H1 (cell line): ENCODE measurements at regions not wholly inside any gene's neighbourhood (a gene's known extent, or its start where the extent isn't known, plus 50 kb on each side); places are given as distances from the start of the nearest gene placed in this dataset.

Source experiments
- CTCF ChIA-PET: fragments of 300-600 bp; sonication (Branson Sonifier 250); formaldehyde crosslinking; loops from one replicate; lab custom pipeline; 2021; ENCODE audit not compliant: partially characterized antibody; lab: Charles Lee
- POLR2A ChIA-PET: fragments of 300-600 bp; sonication (Branson Sonifier 250); formaldehyde crosslinking; loops from one replicate; lab custom pipeline; 2021; ENCODE audit warnings: inconsistent platforms; ENCODE audit not compliant: partially characterized antibody; lab: Charles Lee
- DNase-seq, 2 experiments: peaks; one replicate each; pipeline versions ENCODE4 v3.0.0 to v3.0.0-alpha.2; 2010 to 2022; ENCODE audit warnings: low spot score in 2 of 2, low read depth in 1 of 2, mixed read lengths in 1 of 2
- FAIRE-seq: peaks from 2 replicates; lab custom pipeline; 2011; peaks lifted over from hg19 to GRCh38; lab: Jason Lieb, UNC
- H2AFZ ChIP-seq: 2 replicates; pipeline ENCODE4 v1.8.1; 2012; ENCODE audit warnings: low read length, inconsistent platforms
- H2AK5ac ChIP-seq: 2 replicates; pipeline ENCODE4 v1.6.1; 2013; ENCODE audit warnings: low read depth, low read length
- H2BK120ac ChIP-seq: replicated peaks from 2 replicates; pipeline ENCODE3; 2013; ENCODE audit warnings: low read depth, low read length, inconsistent platforms
- H2BK12ac ChIP-seq: 2 replicates; pipeline ENCODE4 v1.6.1; 2013; ENCODE audit warnings: low read depth, low read length
- H2BK15ac ChIP-seq: 2 replicates; pipeline ENCODE4 v1.6.1; 2013; ENCODE audit warnings: low read length
- H2BK20ac ChIP-seq: 2 replicates; pipeline ENCODE4 v1.6.1; 2013; ENCODE audit warnings: low read length
- H2BK5ac ChIP-seq: 2 replicates; pipeline ENCODE4 v1.6.1; 2013; ENCODE audit warnings: low read depth, low read length
- H3K14ac ChIP-seq: 2 replicates; pipeline ENCODE4 v1.6.1; 2013; ENCODE audit warnings: inconsistent platforms; ENCODE audit not compliant: insufficient read length
- H3K18ac ChIP-seq: 2 replicates; pipeline ENCODE4 v1.6.1; 2013; ENCODE audit warnings: low read length; ENCODE audit errors: extremely low read depth
- H3K23ac ChIP-seq: 2 replicates; pipeline ENCODE4 v1.6.1; 2013; ENCODE audit warnings: inconsistent platforms; ENCODE audit not compliant: insufficient read length
- H3K23me2 ChIP-seq: 2 replicates; pipeline ENCODE4 v1.6.1; 2013; ENCODE audit warnings: low read depth, low read length
- H3K27ac ChIP-seq: 2 replicates; pipeline ENCODE4 v1.6.1; 2011; ENCODE audit warnings: low read depth, low read length, inconsistent platforms
- H3K27me3 ChIP-seq, 4 experiments: replicated peaks in 1 of 4; 1 replicate in 1 of 4; 2 replicates in 3 of 4; pipeline versions ENCODE4 v1.6.1 to v1.8.1; 2011 to 2013; ENCODE audit warnings: low read length in 3 of 4, mild to moderate bottlenecking in 3 of 4, inconsistent platforms in 2 of 4, mixed read lengths in 2 of 4, moderate library complexity in 1 of 4; ENCODE audit not compliant: control insufficient read depth in 3 of 4, insufficient read depth in 3 of 4; ENCODE audit errors: extremely low read depth in 1 of 4
- H3K36me3 ChIP-seq, 4 experiments: 2 replicates each; pipeline versions ENCODE4 v1.6.1 to v1.8.1; 2011 to 2013; ENCODE audit warnings: mild to moderate bottlenecking in 4 of 4, low read length in 3 of 4, moderate library complexity in 2 of 4, control low read depth in 1 of 4, inconsistent platforms in 1 of 4; ENCODE audit not compliant: insufficient read depth in 4 of 4, control insufficient read depth in 2 of 4
- H3K4ac ChIP-seq: replicated peaks from 2 replicates; pipeline ENCODE3; 2013; ENCODE audit warnings: low read length, low read depth, mixed read lengths, inconsistent platforms; ENCODE audit not compliant: insufficient read length
- H3K4me1 ChIP-seq, 4 experiments: replicated peaks in 1 of 4; 1 replicate in 1 of 4; 2 replicates in 3 of 4; pipeline versions ENCODE4 v1.6.1 to v1.8.1; 2011 to 2013; ENCODE audit warnings: low read length in 3 of 4, inconsistent platforms in 2 of 4, mixed read lengths in 1 of 4; ENCODE audit not compliant: insufficient read depth in 4 of 4, control insufficient read depth in 3 of 4
- H3K4me2 ChIP-seq, 2 experiments: 2 replicates each; pipeline versions ENCODE4 v1.6.1 to v1.8.1; 2011 to 2013; ENCODE audit warnings: low read depth in 2 of 2, low read length in 2 of 2, control low read depth in 1 of 2, inconsistent platforms in 1 of 2, mild to moderate bottlenecking in 1 of 2; ENCODE audit not compliant: insufficient read depth in 1 of 2
- H3K4me3 ChIP-seq, 4 experiments: fragments of 200-600, 300-600 bp in 1 of 4; sonication (generic), shearing (Covaris generic), sonication (Bioruptor Twin) in 1 of 4; 2 replicates each; pipeline versions ENCODE4 v1.5.1 to v1.8.1; 2011 to 2016; ENCODE audit warnings: low read length in 4 of 4, low read depth in 3 of 4, control low read depth in 2 of 4, inconsistent platforms in 2 of 4, mild to moderate bottlenecking in 2 of 4, mixed read lengths in 1 of 4, moderate library complexity in 1 of 4; ENCODE audit not compliant: insufficient read depth in 2 of 4; ENCODE audit errors: extremely low read depth in 1 of 4
- H3K56ac ChIP-seq: replicated peaks from 2 replicates; pipeline ENCODE3; 2013; ENCODE audit warnings: low read depth, mild to moderate bottlenecking, mixed read lengths, low read length, inconsistent platforms; ENCODE audit not compliant: insufficient read length
- H3K79me1 ChIP-seq: 2 replicates; pipeline ENCODE4 v1.6.1; 2013; ENCODE audit warnings: low read depth, low read length, control low read depth
- H3K79me2 ChIP-seq, 2 experiments: 2 replicates each; pipeline versions ENCODE4 v1.6.1 to v1.8.1; 2012 to 2013; ENCODE audit warnings: low read length in 2 of 2, mild to moderate bottlenecking in 2 of 2, inconsistent platforms in 1 of 2; ENCODE audit not compliant: insufficient read depth in 2 of 2, control insufficient read depth in 1 of 2
- H3K9ac ChIP-seq, 4 experiments: replicated peaks in 1 of 4; 1 replicate in 1 of 4; 2 replicates in 3 of 4; pipeline versions ENCODE4 v1.6.1 to v1.8.1; 2011 to 2013; ENCODE audit warnings: low read depth in 3 of 4, low read length in 3 of 4, control low read depth in 2 of 4, mild to moderate bottlenecking in 2 of 4, moderate library complexity in 2 of 4, inconsistent platforms in 1 of 4; ENCODE audit errors: extremely low read depth in 1 of 4
- H3K9me3 ChIP-seq, 2 experiments: 2 replicates each; pipeline versions ENCODE4 v1.6.1 to v1.8.1; 2012 to 2013; ENCODE audit warnings: mild to moderate bottlenecking in 2 of 2, moderate library complexity in 2 of 2, control low read depth in 1 of 2, inconsistent platforms in 1 of 2, low read depth in 1 of 2, low read length in 1 of 2, mixed read lengths in 1 of 2; ENCODE audit not compliant: insufficient read depth in 2 of 2
- H4K20me1 ChIP-seq, 2 experiments: replicated peaks in 1 of 2; 2 replicates each; pipeline versions ENCODE3 to v1.8.1; 2011 to 2013; ENCODE audit warnings: inconsistent platforms in 2 of 2, low read length in 2 of 2, mild to moderate bottlenecking in 1 of 2; ENCODE audit not compliant: insufficient read depth in 2 of 2, control insufficient read depth in 1 of 2
- H4K5ac ChIP-seq: 2 replicates; pipeline ENCODE4 v1.6.1; 2013; ENCODE audit warnings: low read length, low read depth, mixed read lengths, inconsistent platforms; ENCODE audit not compliant: insufficient read length
- H4K8ac ChIP-seq: 2 replicates; pipeline ENCODE4 v1.8.0; 2013; ENCODE audit warnings: mild to moderate bottlenecking, moderate library complexity, low read length, inconsistent platforms; ENCODE audit not compliant: insufficient read depth; ENCODE audit errors: extremely low read depth
- H4K91ac ChIP-seq: replicated peaks from 2 replicates; pipeline ENCODE3; 2013; ENCODE audit warnings: low read length, mixed read lengths, inconsistent platforms; ENCODE audit not compliant: insufficient read length
- BCL11A ChIP-seq, 2 experiments: IDR thresholded peaks; one replicate each; pipeline ENCODE4 v1.6.1; 2011; ENCODE audit warnings: low read depth in 2 of 2, low read length in 2 of 2, mild to moderate bottlenecking in 2 of 2
- CBX8 ChIP-seq: fragments of 300-800, 300-1000 bp; sonication (generic); IDR thresholded peaks from 2 replicates; pipeline ENCODE4 v1.7.1; 2016; ENCODE audit warnings: low read depth, low read length, borderline replicate concordance
- CTCF ChIP-seq, 3 experiments: IDR thresholded peaks; 1 replicate in 2 of 3; 2 replicates in 1 of 3; pipeline versions ENCODE4 v1.5.1 to v1.6.1; 2011; ENCODE audit warnings: low read length in 3 of 3, mild to moderate bottlenecking in 3 of 3, inconsistent platforms in 2 of 3, low read depth in 1 of 3, moderate library complexity in 1 of 3; ENCODE audit not compliant: insufficient read depth in 1 of 3; ENCODE audit errors: control extremely low read depth in 1 of 3
- GTF2F1 ChIP-seq: IDR thresholded peaks from 2 replicates; pipeline ENCODE4 v1.6.1; 2012; ENCODE audit warnings: low read depth, low read length, improper control_type of control experiment, borderline replicate concordance
- SAP30 ChIP-seq: fragments of 300-600 bp; sonication (generic); IDR thresholded peaks from 2 replicates; pipeline ENCODE4 v1.7.1; 2012; ENCODE audit warnings: low read length, moderate library complexity, mild to moderate bottlenecking, inconsistent platforms; ENCODE audit not compliant: insufficient read depth, insufficient replicate concordance
- SP1 ChIP-seq: IDR thresholded peaks from 2 replicates; pipeline ENCODE4 v1.6.1; 2011; ENCODE audit warnings: low read depth, low read length
- SRF ChIP-seq: IDR thresholded peaks from 2 replicates; pipeline ENCODE4 v1.6.1; 2011; ENCODE audit warnings: mild to moderate bottlenecking, low read depth, low read length, moderate library complexity
- WGBS, 2 experiments: shearing (Covaris generic) in 1 of 2; methylation state at CpG; one replicate each; pipeline versions ENCODE4 v1.1.6 to v1.1.7; 2013 to 2015; ENCODE audit warnings: low lambda C conversion rate in 2 of 2, mixed read lengths in 2 of 2, inconsistent platforms in 1 of 2, low coverage in 1 of 2, missing lambda C conversion rate in 1 of 2; ENCODE audit not compliant: insufficient replicate concordance in 2 of 2, insufficient coverage in 1 of 2, insufficient read length in 1 of 2; ENCODE audit errors: extremely low coverage in 1 of 2, missing lambda C conversion rate in 1 of 2; 5-methylcytosine and 5-hydroxymethylcytosine counted together

GRCh38 chr7:50858528-50859245 lies 76.0 kb upstream of the GRB10 start:
- no peaks in the 10 kb centered on the region for H3K9me3 ChIP-seq
- H3K36me3 ChIP-seq, result no peaks in the 10 kb centered on the region
- FAIRE-seq (no peak), DNase-seq (peak in 1 of 2 experiments; percentile 10)
- WGBS, 2 experiments, result 97% methylated on average over 4 of the region's 4 CpGs; no CpG with 5 or more reads in 1 of the 2 experiments
- CTCF ChIA-PET, result interaction anchor here (1.2 to 1.5 kb wide), 3 partner anchors 11 to 282 kb away, joined by 3 to 4 read pairs (median 3); no protein-coding TSS in a partner anchor
- no peak overlapping the region for H4K91ac ChIP-seq
- no peak overlapping the region for H2BK120ac ChIP-seq
- no peak overlapping the region for H3K56ac ChIP-seq
- no peak overlapping the region for H2AK5ac ChIP-seq
- POLR2A ChIA-PET, result no interaction called here
- H3K18ac ChIP-seq, result no peak overlapping the region
- H3K4me1 ChIP-seq, result no peaks in the 10 kb centered on the region
- no peaks in the 10 kb centered on the region for H3K23me2 ChIP-seq
- no peak overlapping the region for H4K5ac ChIP-seq
- H2AFZ ChIP-seq, result no peak overlapping the region
- no peak overlapping the region for H4K8ac ChIP-seq
- H3K4me3 ChIP-seq, result no peak overlapping the region
- no peak overlapping the region for H3K27ac ChIP-seq
- no peak overlapping the region for H3K14ac ChIP-seq
- no peak overlapping the region for H2BK15ac ChIP-seq
- TF ChIP-seq CTCF (IDR thresholded peaks at IDR 0.05; ENCODE audit: control extremely low read depth in 1 of 3, insufficient read depth in 1 of 3, low read depth in 1 of 3, low read length in 3 of 3) (no peak), SAP30 (no peak), SRF (no peak), BCL11A (IDR thresholded peaks at IDR 0.05; ENCODE audit: low read depth in 2 of 2, low read length in 2 of 2) (no peak), CBX8 (no peak), GTF2F1 (no peak), SP1 (no peak)
- no peak overlapping the region for H2BK12ac ChIP-seq
- no peak overlapping the region for H3K4me2 ChIP-seq
- no peak overlapping the region for H3K4ac ChIP-seq
- no peaks in the 10 kb centered on the region for H3K27me3 ChIP-seq
- no peak overlapping the region for H2BK20ac ChIP-seq
- H4K20me1 ChIP-seq, result no peaks in the 10 kb centered on the region
- no peak overlapping the region for H3K9ac ChIP-seq
- no peak overlapping the region for H2BK5ac ChIP-seq
- no peak overlapping the region for H3K23ac ChIP-seq
- H3K79me1 ChIP-seq, result no peaks in the 10 kb centered on the region
- H3K79me2 ChIP-seq, result no peaks in the 10 kb centered on the region
